ENCODE measurements at regions not wholly inside any gene's neighbourhood (a gene's known extent, or its start where the extent isn't known, plus 50 kb on each side); places are given as distances from the start of the nearest gene placed in this dataset.

DNA sequence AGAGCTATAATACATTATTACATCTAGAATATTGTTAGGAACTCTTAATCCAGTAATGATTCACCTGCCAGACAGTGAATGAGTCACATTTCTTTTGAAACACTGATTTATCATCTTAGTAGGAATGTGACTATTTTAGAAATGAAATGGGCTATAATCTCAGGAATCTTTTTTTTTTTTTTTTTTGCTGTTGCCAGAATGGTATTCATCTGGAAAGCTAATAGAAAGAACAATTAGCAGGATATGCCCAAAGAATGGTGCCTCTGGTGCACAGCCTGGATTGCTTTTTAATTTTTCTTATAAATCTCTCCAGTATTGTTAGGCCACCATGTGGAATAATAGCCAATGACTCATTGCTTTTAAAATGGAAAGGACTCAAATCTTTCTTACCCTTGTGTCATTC, 181.1 kb upstream of the SMIM31 start:
- Mint-ChIP-seq H3K27ac (no peak overlapping the region), H3K36me3 (no peaks in the 10 kb centered on the region), H3K4me3 (no peak overlapping the region), H3K9me3 (peaks cover 0 to 10% (median 0%) of the 10 kb centered on the region in 7 donors), H3K4me1 (no peaks in the 10 kb centered on the region), H3K27me3 (ENCODE audit: low read depth in 3 of 3) (no peaks in the 10 kb centered on the region)
- H3K4me3 ChIP-seq (replicated peaks in 1 of 3; ENCODE audit: low read depth in 2 of 3, low read length in 3 of 3): no peak overlapping the region
- H3K79me2 ChIP-seq (ENCODE audit: insufficient read depth, low read length): no peaks in the 10 kb centered on the region
- no peaks in the 10 kb centered on the region for H4K20me1 ChIP-seq (ENCODE audit: insufficient read depth, low read length)
- H3K9me3 ChIP-seq (replicated peaks in 1 of 2; ENCODE audit: control insufficient read depth in 1 of 2, insufficient read depth in 1 of 2, low read length in 2 of 2): no peaks in the 10 kb centered on the region
- H2AFZ ChIP-seq (ENCODE audit: insufficient read depth, low read depth, low read length, poor library complexity, severe bottlenecking): no peak overlapping the region
- intact Hi-C loops (cut with micrococcal nuclease): no loop called here
- no peak overlapping the region for H3K27ac ChIP-seq (ENCODE audit: low read depth in 1 of 2, low read length in 2 of 2)
- no peak overlapping the region for H3K9ac ChIP-seq (ENCODE audit: insufficient read depth, low read length, poor library complexity, severe bottlenecking)
- no peaks in the 10 kb centered on the region for H3K27me3 ChIP-seq (ENCODE audit: control insufficient read depth in 2 of 2, insufficient read depth in 2 of 2, low read length in 2 of 2)
- no peaks in the 10 kb centered on the region for H3K36me3 ChIP-seq (replicated peaks in 1 of 2; ENCODE audit: control insufficient read depth in 1 of 2, insufficient read depth in 2 of 2, low read length in 2 of 2)
- H3K4me2 ChIP-seq (replicated peaks; ENCODE audit: extremely low read depth, low read length, poor library complexity, severe bottlenecking): no peak overlapping the region
- no peak for DNase-seq
- no peaks in the 10 kb centered on the region for H3K4me1 ChIP-seq (ENCODE audit: control insufficient read depth in 1 of 2, insufficient read depth in 2 of 2, low read length in 2 of 2)
- TF ChIP-seq, protein P1, sequence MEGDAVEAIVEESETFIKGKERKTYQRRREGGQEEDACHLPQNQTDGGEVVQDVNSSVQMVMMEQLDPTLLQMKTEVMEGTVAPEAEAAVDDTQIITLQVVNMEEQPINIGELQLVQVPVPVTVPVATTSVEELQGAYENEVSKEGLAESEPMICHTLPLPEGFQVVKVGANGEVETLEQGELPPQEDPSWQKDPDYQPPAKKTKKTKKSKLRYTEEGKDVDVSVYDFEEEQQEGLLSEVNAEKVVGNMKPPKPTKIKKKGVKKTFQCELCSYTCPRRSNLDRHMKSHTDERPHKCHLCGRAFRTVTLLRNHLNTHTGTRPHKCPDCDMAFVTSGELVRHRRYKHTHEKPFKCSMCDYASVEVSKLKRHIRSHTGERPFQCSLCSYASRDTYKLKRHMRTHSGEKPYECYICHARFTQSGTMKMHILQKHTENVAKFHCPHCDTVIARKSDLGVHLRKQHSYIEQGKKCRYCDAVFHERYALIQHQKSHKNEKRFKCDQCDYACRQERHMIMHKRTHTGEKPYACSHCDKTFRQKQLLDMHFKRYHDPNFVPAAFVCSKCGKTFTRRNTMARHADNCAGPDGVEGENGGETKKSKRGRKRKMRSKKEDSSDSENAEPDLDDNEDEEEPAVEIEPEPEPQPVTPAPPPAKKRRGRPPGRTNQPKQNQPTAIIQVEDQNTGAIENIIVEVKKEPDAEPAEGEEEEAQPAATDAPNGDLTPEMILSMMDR (IDR thresholded peaks at IDR 0.05): no peak

DNA sequence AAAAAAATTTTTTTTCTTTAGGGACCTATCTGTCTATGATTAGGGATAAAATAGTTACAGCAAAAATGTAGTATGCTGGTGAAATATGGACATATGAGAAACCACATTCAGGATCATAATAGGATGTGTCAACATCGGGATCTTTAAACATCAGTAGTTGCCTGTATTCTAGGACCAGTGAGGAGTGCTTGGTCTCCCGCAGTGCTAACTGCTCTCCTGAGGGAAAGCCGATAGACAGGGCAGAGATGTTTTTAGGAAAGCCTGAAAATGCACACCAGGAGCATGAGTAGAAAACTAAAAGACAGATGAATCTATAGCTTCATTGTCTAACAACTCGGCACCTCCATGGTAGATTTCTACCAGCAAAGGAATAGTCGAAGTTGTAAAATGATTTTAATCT, 178.1 kb upstream of the SMIM31 start:
- Histone ChIP-seq H3K9me3 (replicated peaks in 1 of 2; ENCODE audit: control insufficient read depth in 1 of 2, insufficient read depth in 1 of 2, low read length in 2 of 2) (peaks cover 0 to 3% of the 10 kb centered on the region in 2 donors), H4K20me1 (ENCODE audit: insufficient read depth, low read length) (no peaks in the 10 kb centered on the region), H3K79me2 (ENCODE audit: insufficient read depth, low read length) (no peaks in the 10 kb centered on the region), H2AFZ (ENCODE audit: insufficient read depth, low read depth, low read length, poor library complexity, severe bottlenecking) (no peak overlapping the region), H3K27ac (ENCODE audit: low read depth in 1 of 2, low read length in 2 of 2) (no peak overlapping the region), H3K9ac (ENCODE audit: insufficient read depth, low read length, poor library complexity, severe bottlenecking) (no peak overlapping the region), H3K4me1 (ENCODE audit: control insufficient read depth in 1 of 2, insufficient read depth in 2 of 2, low read length in 2 of 2) (no peaks in the 10 kb centered on the region), H3K4me2 (replicated peaks; ENCODE audit: extremely low read depth, low read length, poor library complexity, severe bottlenecking) (no peak overlapping the region), H3K36me3 (replicated peaks in 1 of 2; ENCODE audit: control insufficient read depth in 1 of 2, insufficient read depth in 2 of 2, low read length in 2 of 2) (no peaks in the 10 kb centered on the region), H3K4me3 (replicated peaks in 1 of 3; ENCODE audit: low read depth in 2 of 3, low read length in 3 of 3) (no peak overlapping the region), H3K27me3 (ENCODE audit: control insufficient read depth in 2 of 2, insufficient read depth in 2 of 2, low read length in 2 of 2) (no peaks in the 10 kb centered on the region)
- no peaks in the 10 kb centered on the region for H3K27me3 Mint-ChIP-seq (ENCODE audit: low read depth in 3 of 3)
- H3K4me3 Mint-ChIP-seq: no peak overlapping the region
- intact Hi-C loops (cut with micrococcal nuclease): no loop called here
- H3K27ac Mint-ChIP-seq: no peak overlapping the region
- no peak for DNase-seq
- WGBS (ENCODE audit: insufficient coverage): 80% methylated on average over 3 of the region's 5 CpGs
- H3K4me1 Mint-ChIP-seq: no peaks in the 10 kb centered on the region
- H3K36me3 Mint-ChIP-seq: no peaks in the 10 kb centered on the region
- TF ChIP-seq, protein P1 (IDR thresholded peaks at IDR 0.05): no peak
- peaks cover 0 to 11% (median 2%) of the 10 kb centered on the region in 7 donors for H3K9me3 Mint-ChIP-seq

All from CD14-positive monocyte (primary cell).